Right atrium auricular region (tissue), 2 donors: ENCODE measurements at regions not wholly inside any gene's neighbourhood (a gene's known extent, or its start where the extent isn't known, plus 50 kb on each side); places are given as distances from the start of the nearest gene placed in this dataset.

ENCODE experiments used
- DNase-seq: peaks from one replicate; pipeline ENCODE4 v3.0.0-alpha.2; 2019; ENCODE audit warnings: low spot score
- H3K27ac ChIP-seq, 2 donors: fragments of 200-600 bp; sonication (generic); 1 replicate in 1 of 2; 2 replicates in 1 of 2; pipeline ENCODE4 v1.5.1; 2016 to 2019
- H3K27me3 ChIP-seq, 2 donors: fragments of 200-600 bp; sonication (generic); one replicate each; pipeline versions ENCODE4 v1.5.1 to v1.6.0; 2017 to 2019
- H3K36me3 ChIP-seq: fragments of 200-600 bp; sonication (generic); one replicate; pipeline ENCODE4 v1.5.1; 2016
- H3K4me1 ChIP-seq, 2 donors: fragments of 200-600 bp; sonication (generic); one replicate each; pipeline versions ENCODE4 v1.5.1 to v1.6.0; 2017 to 2019
- H3K4me3 ChIP-seq, 2 donors: fragments of 200-600 bp; sonication (generic); 1 replicate in 1 of 2; 2 replicates in 1 of 2; pipeline ENCODE4 v1.5.1; 2017 to 2019; ENCODE audit warnings: mild to moderate bottlenecking in 1 of 2, moderate library complexity in 1 of 2
- H3K9me3 ChIP-seq, 2 donors: fragments of 200-600 bp; sonication (generic); one replicate each; pipeline ENCODE4 v1.5.1; 2019
- TF ChIP-seq, protein P1 (sequence below), 2 donors: fragments of 200-600 bp; sonication (generic); IDR thresholded peaks; one replicate each; pipeline ENCODE4 v1.5.1; 2019; ENCODE audit warnings: antibody characterized with exemption in 2 of 2

DNA sequence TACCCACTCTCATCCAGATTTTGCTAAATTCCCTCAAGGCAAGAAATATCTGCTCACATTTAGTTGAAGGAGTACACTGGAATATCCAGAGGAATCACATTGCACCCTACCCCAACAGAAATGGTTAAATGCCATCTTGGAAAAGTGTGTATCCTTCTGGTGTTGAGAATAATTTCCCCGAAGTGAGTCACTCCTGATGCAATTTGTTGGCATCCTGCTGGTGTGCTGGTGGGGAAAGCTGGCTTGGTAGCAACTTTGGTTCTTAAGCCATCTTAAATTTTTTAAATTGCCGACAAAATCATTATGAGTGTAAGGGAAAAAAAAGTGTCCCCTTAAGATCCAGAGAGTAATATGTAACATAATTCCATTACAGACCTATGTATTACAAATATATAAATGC lies 337.3 kb upstream of the DACH1 start:
- Histone ChIP-seq H3K4me3 (no peak overlapping the region), H3K27me3 (no peaks in the 10 kb centered on the region), H3K4me1 (no peaks in the 10 kb centered on the region), H3K27ac (no peak overlapping the region), H3K9me3 (no peaks in the 10 kb centered on the region), H3K36me3 (no peaks in the 10 kb centered on the region)
- TF ChIP-seq, protein P1, sequence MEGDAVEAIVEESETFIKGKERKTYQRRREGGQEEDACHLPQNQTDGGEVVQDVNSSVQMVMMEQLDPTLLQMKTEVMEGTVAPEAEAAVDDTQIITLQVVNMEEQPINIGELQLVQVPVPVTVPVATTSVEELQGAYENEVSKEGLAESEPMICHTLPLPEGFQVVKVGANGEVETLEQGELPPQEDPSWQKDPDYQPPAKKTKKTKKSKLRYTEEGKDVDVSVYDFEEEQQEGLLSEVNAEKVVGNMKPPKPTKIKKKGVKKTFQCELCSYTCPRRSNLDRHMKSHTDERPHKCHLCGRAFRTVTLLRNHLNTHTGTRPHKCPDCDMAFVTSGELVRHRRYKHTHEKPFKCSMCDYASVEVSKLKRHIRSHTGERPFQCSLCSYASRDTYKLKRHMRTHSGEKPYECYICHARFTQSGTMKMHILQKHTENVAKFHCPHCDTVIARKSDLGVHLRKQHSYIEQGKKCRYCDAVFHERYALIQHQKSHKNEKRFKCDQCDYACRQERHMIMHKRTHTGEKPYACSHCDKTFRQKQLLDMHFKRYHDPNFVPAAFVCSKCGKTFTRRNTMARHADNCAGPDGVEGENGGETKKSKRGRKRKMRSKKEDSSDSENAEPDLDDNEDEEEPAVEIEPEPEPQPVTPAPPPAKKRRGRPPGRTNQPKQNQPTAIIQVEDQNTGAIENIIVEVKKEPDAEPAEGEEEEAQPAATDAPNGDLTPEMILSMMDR (IDR thresholded peaks at IDR 0.05) = no peak
- no peak for DNase-seq

GRCh38 chr13:72201726-72202125 lies 334.7 kb upstream of the DACH1 start:
- DNase-seq = no peak
- H3K9me3 ChIP-seq = no peaks in the 10 kb centered on the region
- TF ChIP-seq, protein P1 (IDR thresholded peaks at IDR 0.05) = no peak
- no peaks in the 10 kb centered on the region for H3K36me3 ChIP-seq
- no peaks in the 10 kb centered on the region for H3K4me1 ChIP-seq
- no peaks in the 10 kb centered on the region for H3K27me3 ChIP-seq
- no peak overlapping the region for H3K4me3 ChIP-seq
- no peak overlapping the region for H3K27ac ChIP-seq

GRCh38 chr13:72199640-72200039 lies 332.6 kb upstream of the DACH1 start:
- Histone ChIP-seq H3K9me3 (no peaks in the 10 kb centered on the region), H3K4me3 (no peak overlapping the region), H3K36me3 (no peaks in the 10 kb centered on the region), H3K27me3 (no peaks in the 10 kb centered on the region), H3K27ac (no peak overlapping the region), H3K4me1 (no peaks in the 10 kb centered on the region)
- no peak for DNase-seq
- TF ChIP-seq, protein P1 (IDR thresholded peaks at IDR 0.05) = no peak

- H3K9me3 ChIP-seq = no peaks in the 10 kb centered on the region
- no peak overlapping the region for H3K27ac ChIP-seq
- DNase-seq = no peak
- H3K36me3 ChIP-seq = no peaks in the 10 kb centered on the region
- TF ChIP-seq, protein P1 (IDR thresholded peaks at IDR 0.05) = no peak
- H3K27me3 ChIP-seq = no peaks in the 10 kb centered on the region
- no peak overlapping the region for H3K4me3 ChIP-seq
- H3K4me1 ChIP-seq = no peaks in the 10 kb centered on the region
Observed at GRCh38 chr13:72198967-72199560, 332.1 kb upstream of the DACH1 start.

- H3K4me1 ChIP-seq = no peaks in the 10 kb centered on the region
- no peaks in the 10 kb centered on the region for H3K27me3 ChIP-seq
- H3K9me3 ChIP-seq = no peaks in the 10 kb centered on the region
- TF ChIP-seq, protein P1 (IDR thresholded peaks at IDR 0.05) = no peak
- no peak overlapping the region for H3K27ac ChIP-seq
- DNase-seq = no peak
- H3K36me3 ChIP-seq = no peaks in the 10 kb centered on the region
- H3K4me3 ChIP-seq = no peak overlapping the region
Observed at GRCh38 chr13:72198042-72198441, 331.0 kb upstream of the DACH1 start.

- H3K4me1 ChIP-seq = no peaks in the 10 kb centered on the region
- DNase-seq = no peak
- no peaks in the 10 kb centered on the region for H3K9me3 ChIP-seq
- no peak overlapping the region for H3K4me3 ChIP-seq
- no peak overlapping the region for H3K27ac ChIP-seq
- H3K27me3 ChIP-seq = no peaks in the 10 kb centered on the region
- H3K36me3 ChIP-seq = no peaks in the 10 kb centered on the region
- TF ChIP-seq, protein P1 (IDR thresholded peaks at IDR 0.05) = no peak
Observed at GRCh38 chr13:72195044-72195704, 328.2 kb upstream of the DACH1 start.
